ENCODE measurements at regions not wholly inside any gene's neighbourhood (a gene's known extent, or its start where the extent isn't known, plus 50 kb on each side); places are given as distances from the start of the nearest gene placed in this dataset.
"Not testable (repeated sequence)": the region's sequence is repeated elsewhere in the genome, so short reads cannot be mapped to it uniquely, and the experiment has no call there.

GRCh38 chr2:89811295-89811694, 1119.8 kb downstream of the RPIA start:
- H3K4me3 ChIP-seq (ENCODE audit: insufficient read depth, low read depth, low read length): no peak overlapping the region
- no peak overlapping the region for H3K14ac ChIP-seq (replicated peaks; ENCODE audit: low read depth, low read length)
- H3K4ac ChIP-seq (ENCODE audit: low read depth, low read length): no peak overlapping the region
- H3K23ac ChIP-seq (ENCODE audit: low read depth, low read length): no peak overlapping the region
- H2AK9ac ChIP-seq (replicated peaks; ENCODE audit: low read depth, low read length, poor library complexity): no peak overlapping the region
- H3K27ac ChIP-seq (ENCODE audit: insufficient read depth, low read length): no peak overlapping the region
- POLR2A ChIA-PET (ENCODE audit: unreplicated experiment): no interaction called here
- H3K4me2 ChIP-seq (ENCODE audit: low read depth, low read length): no peak overlapping the region
- no peaks in the 10 kb centered on the region for H3K79me1 ChIP-seq (ENCODE audit: low read depth in 1 of 2, low read length in 2 of 2)
- H2BK20ac ChIP-seq (ENCODE audit: low read depth, low read length): no peak overlapping the region
- intact Hi-C loops (cut with micrococcal nuclease): no loop called here
- H2AFZ ChIP-seq (replicated peaks; ENCODE audit: low read length, poor library complexity): no peak overlapping the region
- H3K18ac ChIP-seq (ENCODE audit: low read depth, low read length): no peak overlapping the region
- CTCF ChIA-PET: no interaction called here
- H4K5ac ChIP-seq (ENCODE audit: low read depth, low read length): no peak overlapping the region
- no peaks in the 10 kb centered on the region for H3K27me3 ChIP-seq (ENCODE audit: control insufficient read depth, insufficient read depth, low read length)
- no peaks in the 10 kb centered on the region for H4K20me1 ChIP-seq (ENCODE audit: insufficient read depth, low read length)
- 60 to 100% methylated on average over 9 to 11 of the region's 11 CpGs for WGBS, 2 experiments (ENCODE audit: extremely low coverage in 2 of 2, insufficient read length in 1 of 2)
- H3K56ac ChIP-seq (ENCODE audit: extremely low read depth, insufficient read depth, low read length): no peak overlapping the region
- BruUV-seq (replicated peaks): no TSS peak
- no peaks in the 10 kb centered on the region for H3K4me1 ChIP-seq (ENCODE audit: control insufficient read depth, insufficient read depth, low read length)
- H4K91ac ChIP-seq (ENCODE audit: insufficient read depth, low read depth, low read length): no peak overlapping the region
- no peak overlapping the region for H3K9ac ChIP-seq (ENCODE audit: low read depth, low read length)
- H3K9me3 ChIP-seq (ENCODE audit: control insufficient read depth, insufficient read depth, low read length): peaks cover 32% of the 10 kb centered on the region
- TF ChIP-seq RAD21 (IDR thresholded peaks at IDR 0.05; ENCODE audit: low read length) (no peak), CEBPB (IDR thresholded peaks at IDR 0.05; ENCODE audit: low read depth, low read length) (no peak), FOS (IDR thresholded peaks at IDR 0.05; ENCODE audit: low read depth, low read length) (no peak), MXI1 (IDR thresholded peaks at IDR 0.05; ENCODE audit: borderline replicate concordance, low read depth, low read length) (no peak), RFX5 (IDR thresholded peaks at IDR 0.05; ENCODE audit: low read depth, low read length) (no peak)
- no peak overlapping the region for H2BK120ac ChIP-seq (ENCODE audit: low read depth, low read length)
- no peak overlapping the region for H2AK5ac ChIP-seq (ENCODE audit: low read depth, low read length)
- no peak for DNase-seq
- dilution Hi-C loops (cut with HindIII; ENCODE audit: low sequenced_read_pairs, unreplicated experiment): no loop called here
- H3K9me1 ChIP-seq (ENCODE audit: insufficient read depth, low read length): no peaks in the 10 kb centered on the region
- peak overlapping the region; percentile 39 for H2BK5ac ChIP-seq (ENCODE audit: low read depth, low read length, poor library complexity, severe bottlenecking)
- no peak overlapping the region for H4K8ac ChIP-seq (ENCODE audit: low read depth in 2 of 2, low read length in 2 of 2)
- no peak overlapping the region for H2BK15ac ChIP-seq (ENCODE audit: low read depth, low read length)
- in situ Hi-C loops (cut with MboI; ENCODE audit: low sequenced_read_pairs): no loop called here
- no peak for ATAC-seq (ENCODE audit: low read depth)
- no peaks in the 10 kb centered on the region for H3K36me3 ChIP-seq (ENCODE audit: control insufficient read depth, insufficient read depth, low read length)

DNA sequence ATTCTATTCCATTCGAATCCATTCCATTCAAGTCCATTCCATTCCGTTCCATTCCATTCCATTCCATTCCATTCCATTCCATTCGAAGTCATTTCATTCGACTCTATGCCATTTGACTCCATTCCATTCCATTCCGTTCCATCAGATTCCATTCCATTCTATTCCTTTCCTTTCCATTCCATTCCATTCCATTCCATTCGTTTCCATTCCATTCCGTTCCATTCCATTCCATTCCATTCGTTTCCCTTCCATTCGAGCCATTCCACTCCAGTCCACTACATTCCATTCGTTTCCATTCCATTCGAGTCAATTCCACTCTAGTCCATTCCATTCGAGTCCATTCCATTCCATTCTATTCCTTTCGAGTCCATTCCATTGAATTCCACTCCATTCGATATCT, 1120.4 kb downstream of the RPIA start:
- BruUV-seq (replicated peaks); H3K27me3 ChIP-seq (ENCODE audit: control insufficient read depth, insufficient read depth, low read length); intact Hi-C loops (cut with micrococcal nuclease): not testable (repeated sequence)

More for the DNA sequence above, 1120.4 kb downstream of the RPIA start:
- POLR2A ChIA-PET (ENCODE audit: unreplicated experiment); H4K91ac ChIP-seq (ENCODE audit: insufficient read depth, low read depth, low read length); H3K56ac ChIP-seq (ENCODE audit: extremely low read depth, insufficient read depth, low read length); H3K79me1 ChIP-seq (ENCODE audit: low read depth in 1 of 2, low read length in 2 of 2); H2AFZ ChIP-seq (replicated peaks; ENCODE audit: low read length, poor library complexity); ATAC-seq (ENCODE audit: low read depth); H2AK5ac ChIP-seq (ENCODE audit: low read depth, low read length); H3K4me3 ChIP-seq (ENCODE audit: insufficient read depth, low read depth, low read length); H2BK120ac ChIP-seq (ENCODE audit: low read depth, low read length); H3K4me1 ChIP-seq (ENCODE audit: control insufficient read depth, insufficient read depth, low read length); H2BK20ac ChIP-seq (ENCODE audit: low read depth, low read length); H3K23ac ChIP-seq (ENCODE audit: low read depth, low read length); H2AK9ac ChIP-seq (replicated peaks; ENCODE audit: low read depth, low read length, poor library complexity); in situ Hi-C loops (cut with MboI; ENCODE audit: low sequenced_read_pairs); H3K36me3 ChIP-seq (ENCODE audit: control insufficient read depth, insufficient read depth, low read length); H3K4me2 ChIP-seq (ENCODE audit: low read depth, low read length); CTCF ChIA-PET; H2BK15ac ChIP-seq (ENCODE audit: low read depth, low read length); H3K14ac ChIP-seq (replicated peaks; ENCODE audit: low read depth, low read length); H4K20me1 ChIP-seq (ENCODE audit: insufficient read depth, low read length); H4K8ac ChIP-seq (ENCODE audit: low read depth in 2 of 2, low read length in 2 of 2); H3K18ac ChIP-seq (ENCODE audit: low read depth, low read length); H3K4ac ChIP-seq (ENCODE audit: low read depth, low read length); H4K5ac ChIP-seq (ENCODE audit: low read depth, low read length); dilution Hi-C loops (cut with HindIII; ENCODE audit: low sequenced_read_pairs, unreplicated experiment); H3K9me1 ChIP-seq (ENCODE audit: insufficient read depth, low read length); DNase-seq; H3K27ac ChIP-seq (ENCODE audit: insufficient read depth, low read length); H3K9ac ChIP-seq (ENCODE audit: low read depth, low read length): not testable (repeated sequence)
- 53 to 100% methylated on average over 8 to 14 of the region's 14 CpGs for WGBS, 2 experiments (ENCODE audit: extremely low coverage in 2 of 2, insufficient read length in 1 of 2)
- H3K9me3 ChIP-seq (ENCODE audit: control insufficient read depth, insufficient read depth, low read length): peaks cover 29% of the 10 kb centered on the region
- H2BK5ac ChIP-seq (ENCODE audit: low read depth, low read length, poor library complexity, severe bottlenecking): peak overlapping the region; percentile 69
